Smooth muscle cell (in vitro differentiated cells): ENCODE measurements at regions not wholly inside any gene's neighbourhood (a gene's known extent, or its start where the extent isn't known, plus 50 kb on each side); places are given as distances from the start of the nearest gene placed in this dataset.

Source experiments
- DNase-seq: peaks from one replicate; lab custom pipeline; 2025; ENCODE audit not compliant: unreplicated experiment; lab: John Stamatoyannopoulos, UW
- H2AFZ ChIP-seq: fragments of 200-600 bp; sonication (generic); 2 replicates; pipeline ENCODE4 v1.6.0; 2016; ENCODE audit warnings: antibody characterized with exemption, low read depth, mild to moderate bottlenecking
- H3F3A ChIP-seq: fragments of 200-600 bp; sonication (generic); 2 replicates; pipeline ENCODE4 v1.6.0; 2017; ENCODE audit warnings: antibody characterized with exemption, low read depth
- H3K27ac ChIP-seq: fragments of 200-600 bp; sonication (generic); 2 replicates; pipeline ENCODE4 v1.5.1; 2016; ENCODE audit warnings: low read depth, mild to moderate bottlenecking
- H3K27me3 ChIP-seq: fragments of 200-600 bp; sonication (generic); 2 replicates; pipeline ENCODE4 v1.6.1; 2016; ENCODE audit warnings: low read depth, mild to moderate bottlenecking
- H3K36me3 ChIP-seq: fragments of 200-600 bp; sonication (generic); 2 replicates; pipeline ENCODE4 v1.5.1; 2016; ENCODE audit warnings: low read depth
- H3K4me1 ChIP-seq: fragments of 200-600 bp; sonication (generic); 2 replicates; pipeline ENCODE4 v1.5.1; 2016; ENCODE audit warnings: low read depth
- H3K4me2 ChIP-seq: fragments of 200-600 bp; sonication (generic); 2 replicates; pipeline ENCODE4 v1.6.0; 2016; ENCODE audit warnings: mild to moderate bottlenecking
- H3K4me3 ChIP-seq: fragments of 200-600 bp; sonication (generic); 2 replicates; pipeline ENCODE4 v1.5.1; 2016; ENCODE audit warnings: mild to moderate bottlenecking
- H3K79me2 ChIP-seq: fragments of 200-600 bp; sonication (generic); 2 replicates; pipeline ENCODE4 v1.6.0; 2016; ENCODE audit warnings: low read depth, mild to moderate bottlenecking
- H3K9ac ChIP-seq: fragments of 200-600 bp; sonication (generic); 2 replicates; pipeline ENCODE4 v1.6.0; 2016; ENCODE audit warnings: low read depth
- H3K9me3 ChIP-seq: fragments of 200-600 bp; sonication (generic); replicated peaks from 2 replicates; pipeline ENCODE4 v1.5.1; 2016; ENCODE audit warnings: low read depth
- H4K20me1 ChIP-seq: fragments of 200-600 bp; sonication (generic); 2 replicates; pipeline ENCODE4 v1.6.0; 2016; ENCODE audit warnings: low read depth
- CTCF ChIP-seq: fragments of 200-600 bp; sonication (generic); IDR thresholded peaks from 2 replicates; pipeline ENCODE4 v1.5.1; 2017; ENCODE audit warnings: borderline replicate concordance, mild to moderate bottlenecking, antibody characterized with exemption; ENCODE audit not compliant: insufficient read depth, poor library complexity, severe bottlenecking
- WGBS: methylation state at CpG from one replicate; pipeline ENCODE4 v1.1.7; 2016; ENCODE audit warnings: low lambda C conversion rate; 5-methylcytosine and 5-hydroxymethylcytosine counted together

GRCh38 chr6:16059496-16059895 is 69.4 kb upstream of the MYLIP start:
- Histone ChIP-seq H3K4me1 (peaks cover 2% of the 10 kb centered on the region), H4K20me1 (no peaks in the 10 kb centered on the region), H2AFZ (no peak overlapping the region), H3K4me2 (no peak overlapping the region), H3K4me3 (no peak overlapping the region), H3K27ac (no peak overlapping the region), H3K9ac (no peak overlapping the region), H3K27me3 (no peaks in the 10 kb centered on the region), H3F3A (no peaks in the 10 kb centered on the region), H3K79me2 (no peaks in the 10 kb centered on the region), H3K9me3 (no peaks in the 10 kb centered on the region), H3K36me3 (no peaks in the 10 kb centered on the region)
- DNase-seq: no peak
- WGBS: 60% methylated on average over 7 of the region's 7 CpGs
- no peak for TF ChIP-seq CTCF

- H3K9ac ChIP-seq: no peak overlapping the region
- no peaks in the 10 kb centered on the region for H3F3A ChIP-seq
- DNase-seq: no peak
- no peaks in the 10 kb centered on the region for H4K20me1 ChIP-seq
- 57% methylated on average over 4 of the region's 4 CpGs for WGBS
- H3K27ac ChIP-seq: no peak overlapping the region
- no peaks in the 10 kb centered on the region for H3K9me3 ChIP-seq
- no peak for TF ChIP-seq CTCF
- peak overlapping the region; percentile 30 for H3K4me2 ChIP-seq
- no peaks in the 10 kb centered on the region for H3K79me2 ChIP-seq
- H3K36me3 ChIP-seq: no peaks in the 10 kb centered on the region
- H3K27me3 ChIP-seq: no peaks in the 10 kb centered on the region
- H2AFZ ChIP-seq: peak overlapping the region; percentile 52
- peaks cover 2% of the 10 kb centered on the region for H3K4me1 ChIP-seq
- no peak overlapping the region for H3K4me3 ChIP-seq
Measured at GRCh38 chr6:16058929-16059345, 69.9 kb upstream of the MYLIP start.

- H3K36me3 ChIP-seq: no peaks in the 10 kb centered on the region
- H3F3A ChIP-seq: no peaks in the 10 kb centered on the region
- DNase-seq: no peak
- no peak overlapping the region for H3K4me3 ChIP-seq
- no peak for TF ChIP-seq CTCF
- no peaks in the 10 kb centered on the region for H3K9me3 ChIP-seq
- WGBS: 49% methylated on average over 6 of the region's 6 CpGs
- H3K79me2 ChIP-seq: no peaks in the 10 kb centered on the region
- H2AFZ ChIP-seq: peak overlapping the region; percentile 52
- H3K9ac ChIP-seq: no peak overlapping the region
- H4K20me1 ChIP-seq: no peaks in the 10 kb centered on the region
- H3K4me2 ChIP-seq: peak overlapping the region; percentile 30
- peak overlapping the region; percentile 20 for H3K27ac ChIP-seq
- peaks cover 2% of the 10 kb centered on the region for H3K4me1 ChIP-seq
- H3K27me3 ChIP-seq: no peaks in the 10 kb centered on the region
Measured at GRCh38 chr6:16058201-16058928, 70.5 kb upstream of the MYLIP start.

GRCh38 chr6:16057446-16057845 is 71.4 kb upstream of the MYLIP start:
- no peak for DNase-seq
- Histone ChIP-seq H3K4me3 (no peak overlapping the region), H3F3A (no peaks in the 10 kb centered on the region), H3K4me2 (no peak overlapping the region), H3K4me1 (peaks cover 2% of the 10 kb centered on the region), H2AFZ (no peak overlapping the region), H3K9ac (no peak overlapping the region), H3K27ac (peak overlapping the region; percentile 20), H3K36me3 (no peaks in the 10 kb centered on the region), H3K79me2 (no peaks in the 10 kb centered on the region), H3K9me3 (no peaks in the 10 kb centered on the region), H3K27me3 (no peaks in the 10 kb centered on the region), H4K20me1 (no peaks in the 10 kb centered on the region)
- 61% methylated on average over 6 of the region's 6 CpGs for whole genome bisulfite sequencing
- no peak for TF ChIP-seq CTCF
